Upper lobe of left lung (tissue), 6 donors: ENCODE measurements at regions not wholly inside any gene's neighbourhood (a gene's known extent, or its start where the extent isn't known, plus 50 kb on each side); places are given as distances from the start of the nearest gene placed in this dataset.

Source experiments
- ATAC-seq, 2 donors: fragments of 200-7000 bp; cut with Tn5 transposase; one replicate each; pipeline ENCODE4 v1.9.1; 2022; ENCODE audit warnings: mild to moderate bottlenecking in 2 of 2, moderate library complexity in 2 of 2; ENCODE audit not compliant: low FRiP score in 2 of 2
- DNase-seq, 2 donors: peaks; one replicate each; pipeline ENCODE4 v3.0.0-alpha.2; 2019 to 2020
- H3K27ac ChIP-seq, 4 donors: fragments of 200-600 bp; sonication (generic); one replicate each; pipeline ENCODE4 v1.5.1; 2016 to 2019
- H3K27me3 ChIP-seq, 4 donors: fragments of 200-600 bp; sonication (generic); one replicate each; pipeline ENCODE4 v1.5.1; 2017 to 2019
- H3K36me3 ChIP-seq, 4 donors: fragments of 200-600 bp; sonication (generic); one replicate each; pipeline ENCODE4 v1.5.1; 2016 to 2019
- H3K4me1 ChIP-seq, 4 donors: fragments of 200-600 bp; sonication (generic); one replicate each; pipeline ENCODE4 v1.5.1; 2018 to 2019
- H3K4me3 ChIP-seq, 4 donors: fragments of 200-600 bp; sonication (generic); one replicate each; pipeline ENCODE4 v1.5.1; 2017 to 2019; ENCODE audit warnings: mild to moderate bottlenecking in 2 of 4, moderate library complexity in 1 of 4
- H3K9me3 ChIP-seq, 4 donors: fragments of 200-600 bp; sonication (generic); one replicate each; pipeline ENCODE4 v1.5.1; 2018 to 2019
- EP300 ChIP-seq, 4 donors: sonication (generic); formaldehyde crosslinking; IDR thresholded peaks; one replicate each; pipeline ENCODE4 v1.5.1; 2017; ENCODE audit warnings: antibody characterized with exemption in 4 of 4, control low read depth in 2 of 4
- POLR2A ChIP-seq, 4 donors: fragments of 450-650 bp; IDR thresholded peaks; one replicate each; pipeline ENCODE4 v1.5.1; 2016 to 2017; ENCODE audit warnings: antibody characterized with exemption in 4 of 4, mild to moderate bottlenecking in 2 of 4
- POLR2AphosphoS5 ChIP-seq, 2 donors: sonication (generic); formaldehyde crosslinking; IDR thresholded peaks; one replicate each; pipeline ENCODE4 v1.5.1; 2017; ENCODE audit warnings: antibody characterized with exemption in 2 of 2
- WGBS, 2 donors: methylation state at CpG; one replicate each; pipeline ENCODE4 v1.1.5; 2017 to 2018; 5-methylcytosine and 5-hydroxymethylcytosine counted together
- TF ChIP-seq, protein P1 (sequence below), 6 experiments: fragments of 450-650 bp in 4 of 6; fragments of 200-600 bp in 2 of 6; sonication (generic) in 2 of 6; IDR thresholded peaks; one replicate each; pipeline ENCODE4 v1.5.1; 2016 to 2019; ENCODE audit warnings: antibody characterized with exemption in 6 of 6
- donor health status: DM: no; HTN: no; CAD: no; lungs with moderate emphysema.
- donor health status: DM: no; HTN: yes; CAD: no; lungs with severe emphysema.

DNA sequence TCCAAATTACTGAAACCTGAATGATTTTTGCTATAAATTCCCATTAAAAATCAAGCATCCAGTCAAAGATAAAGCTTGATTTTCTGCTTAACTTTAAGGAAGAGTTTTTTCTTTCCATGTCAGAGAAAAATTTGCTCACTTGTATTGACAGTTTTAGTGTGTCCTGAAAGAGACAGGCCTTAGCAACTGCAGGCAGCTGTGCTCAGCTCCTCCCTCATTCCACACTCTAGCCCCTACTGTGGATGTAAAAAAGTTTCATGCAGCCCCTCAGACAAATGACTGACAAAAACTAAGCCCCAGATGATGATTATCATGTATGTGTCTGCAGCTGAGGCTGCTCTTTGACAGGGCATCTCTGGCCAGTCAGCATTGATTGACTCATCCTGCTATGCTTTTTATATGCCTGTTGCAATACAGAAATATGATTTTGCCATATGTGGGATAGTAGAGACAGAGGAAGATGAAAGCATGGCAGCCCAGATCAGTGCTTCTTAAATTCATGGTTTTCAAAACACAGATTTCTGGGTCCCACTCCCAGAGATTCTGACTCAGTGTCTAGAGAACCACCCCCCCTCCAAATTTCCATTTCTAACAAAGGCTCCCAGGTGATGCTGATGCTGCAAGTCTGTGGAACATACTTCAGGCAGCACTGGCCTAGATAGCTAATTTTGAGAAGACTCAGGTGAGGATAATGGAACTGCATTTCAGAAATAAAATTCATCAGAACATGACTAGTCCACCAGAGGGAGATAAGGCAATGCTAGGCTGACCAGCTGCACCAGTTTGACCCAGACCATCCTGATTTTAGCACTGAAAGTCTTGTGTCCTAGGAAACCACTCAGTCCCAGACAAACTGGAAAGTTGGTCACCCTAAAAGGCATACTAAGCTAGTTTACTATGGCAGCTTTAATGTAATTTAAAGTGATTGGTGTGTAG, 298.7 kb upstream of the KCNN2 start:
- Histone ChIP-seq H3K36me3 (no peaks in the 10 kb centered on the region), H3K4me3 (no peak overlapping the region)
- TF ChIP-seq EP300 (IDR thresholded peaks at IDR 0.05) (no peak), POLR2A (IDR thresholded peaks at IDR 0.05) (no peak)

DNA sequence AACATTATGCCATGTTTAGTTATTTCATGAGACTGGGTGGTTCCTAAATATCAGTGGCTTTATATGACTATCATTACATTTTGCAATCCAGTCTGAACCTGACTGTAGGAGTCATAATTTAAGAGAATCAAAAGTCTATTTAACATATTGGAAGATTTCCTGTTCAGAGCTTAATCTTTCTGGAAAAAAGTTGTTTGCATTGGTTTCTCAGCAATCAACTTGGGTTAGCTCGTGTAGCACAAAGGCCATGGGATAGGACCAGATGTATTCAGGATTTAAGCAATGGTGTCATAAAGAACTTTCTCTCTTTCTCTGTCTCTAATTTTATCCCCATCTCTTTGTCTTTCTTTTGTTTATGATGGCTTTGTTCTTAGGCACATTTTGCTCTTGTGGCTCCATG, 296.0 kb upstream of the KCNN2 start:
- no peak for TF ChIP-seq EP300 (IDR thresholded peaks at IDR 0.05)
- TF ChIP-seq, protein P1, sequence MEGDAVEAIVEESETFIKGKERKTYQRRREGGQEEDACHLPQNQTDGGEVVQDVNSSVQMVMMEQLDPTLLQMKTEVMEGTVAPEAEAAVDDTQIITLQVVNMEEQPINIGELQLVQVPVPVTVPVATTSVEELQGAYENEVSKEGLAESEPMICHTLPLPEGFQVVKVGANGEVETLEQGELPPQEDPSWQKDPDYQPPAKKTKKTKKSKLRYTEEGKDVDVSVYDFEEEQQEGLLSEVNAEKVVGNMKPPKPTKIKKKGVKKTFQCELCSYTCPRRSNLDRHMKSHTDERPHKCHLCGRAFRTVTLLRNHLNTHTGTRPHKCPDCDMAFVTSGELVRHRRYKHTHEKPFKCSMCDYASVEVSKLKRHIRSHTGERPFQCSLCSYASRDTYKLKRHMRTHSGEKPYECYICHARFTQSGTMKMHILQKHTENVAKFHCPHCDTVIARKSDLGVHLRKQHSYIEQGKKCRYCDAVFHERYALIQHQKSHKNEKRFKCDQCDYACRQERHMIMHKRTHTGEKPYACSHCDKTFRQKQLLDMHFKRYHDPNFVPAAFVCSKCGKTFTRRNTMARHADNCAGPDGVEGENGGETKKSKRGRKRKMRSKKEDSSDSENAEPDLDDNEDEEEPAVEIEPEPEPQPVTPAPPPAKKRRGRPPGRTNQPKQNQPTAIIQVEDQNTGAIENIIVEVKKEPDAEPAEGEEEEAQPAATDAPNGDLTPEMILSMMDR (IDR thresholded peaks at IDR 0.05) = no peak
- TF ChIP-seq POLR2A (IDR thresholded peaks at IDR 0.05) = no peak
- no peak for TF ChIP-seq POLR2AphosphoS5 (IDR thresholded peaks at IDR 0.05)
- no peak overlapping the region for H3K27ac ChIP-seq
- no peak for ATAC-seq
- no peaks in the 10 kb centered on the region for H3K36me3 ChIP-seq
- no peaks in the 10 kb centered on the region for H3K4me1 ChIP-seq
- WGBS, 2 donors = 64 to 70% methylated on average over 1 of the region's 1 CpG
- no peak for DNase-seq
- no peaks in the 10 kb centered on the region for H3K9me3 ChIP-seq
- H3K27me3 ChIP-seq = no peaks in the 10 kb centered on the region
- H3K4me3 ChIP-seq = no peak overlapping the region

More for the DNA sequence above, 298.7 kb upstream of the KCNN2 start:
- DNase-seq = no peak
- Histone ChIP-seq H3K4me1 (no peaks in the 10 kb centered on the region), H3K27me3 (no peaks in the 10 kb centered on the region), H3K27ac (no peak overlapping the region), H3K9me3 (no peaks in the 10 kb centered on the region)
- no peak for ATAC-seq

DNA sequence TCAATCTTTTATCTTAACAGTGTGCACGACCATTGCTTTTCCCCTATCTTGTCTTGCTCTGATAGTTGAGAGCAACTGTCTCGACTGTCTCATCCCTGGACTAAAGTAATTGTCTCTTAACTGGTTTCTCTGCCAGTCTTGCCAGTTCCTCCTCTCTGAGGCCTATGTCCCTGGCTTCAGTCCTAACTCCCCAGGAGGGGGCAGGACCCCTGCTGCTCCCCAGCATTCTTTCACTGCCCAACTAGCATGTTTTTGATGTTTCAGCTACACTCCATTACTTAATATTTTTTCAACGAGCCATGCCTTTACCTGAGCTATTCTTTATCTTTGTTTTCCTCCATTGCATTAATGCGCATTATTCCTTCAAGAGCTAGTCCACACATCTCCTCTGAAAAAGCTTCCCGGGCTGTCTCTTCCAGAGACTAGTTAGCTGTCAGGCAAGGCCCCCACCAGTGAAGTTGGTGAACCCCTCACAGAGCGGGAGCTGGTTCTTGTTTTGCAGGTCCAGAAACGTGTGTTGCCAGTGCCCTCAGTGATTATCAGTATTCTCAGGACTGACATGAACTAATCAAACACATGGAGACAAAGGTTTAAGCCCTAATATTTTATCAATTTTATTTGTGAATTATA, 291.7 kb upstream of the KCNN2 start:
- TF ChIP-seq EP300 (IDR thresholded peaks at IDR 0.05) (no peak), POLR2AphosphoS5 (IDR thresholded peaks at IDR 0.05) (no peak), POLR2A (IDR thresholded peaks at IDR 0.05) (no peak)
- TF ChIP-seq, protein P1 (IDR thresholded peaks at IDR 0.05) = no peak
- H3K36me3 ChIP-seq = no peaks in the 10 kb centered on the region
- 78 to 79% methylated on average over 7 of the region's 7 CpGs for WGBS, 2 donors

DNA sequence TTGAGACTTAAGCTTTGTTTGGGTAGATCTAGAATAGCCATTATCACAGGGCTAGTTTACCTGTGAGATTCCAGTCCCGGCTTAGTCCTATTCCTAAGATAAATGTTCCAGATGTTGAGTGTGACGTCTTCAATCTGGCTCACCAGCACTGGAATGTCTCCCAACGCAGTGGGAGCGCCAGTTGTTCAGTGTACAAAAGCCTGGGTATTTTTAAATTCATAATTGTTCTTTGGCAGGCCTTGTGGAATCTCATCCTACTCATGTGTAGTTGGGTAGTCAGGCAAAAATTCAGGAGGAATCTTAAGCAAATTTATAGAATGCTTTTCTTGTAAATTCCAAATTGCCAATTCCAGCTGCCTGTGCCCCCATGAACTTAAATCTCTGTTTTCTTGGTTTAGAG, 272.6 kb upstream of the KCNN2 start:
- Histone ChIP-seq H3K9me3 (peaks cover 0 to 8% (median 7%) of the 10 kb centered on the region in 4 donors), H3K36me3 (no peaks in the 10 kb centered on the region), H3K27ac (no peak overlapping the region), H3K4me1 (no peaks in the 10 kb centered on the region), H3K4me3 (no peak overlapping the region), H3K27me3 (no peaks in the 10 kb centered on the region)
- no peak for ATAC-seq
- WGBS, 2 donors = 61 to 81% methylated on average over 4 of the region's 4 CpGs
- no peak for TF ChIP-seq EP300 (IDR thresholded peaks at IDR 0.05)
- DNase-seq = no peak

More for the DNA sequence above, 291.7 kb upstream of the KCNN2 start:
- Histone ChIP-seq H3K27ac (no peak overlapping the region), H3K4me1 (no peaks in the 10 kb centered on the region), H3K4me3 (no peak overlapping the region), H3K9me3 (no peaks in the 10 kb centered on the region), H3K27me3 (no peaks in the 10 kb centered on the region)
- ATAC-seq = no peak
- DNase-seq = no peak

DNA sequence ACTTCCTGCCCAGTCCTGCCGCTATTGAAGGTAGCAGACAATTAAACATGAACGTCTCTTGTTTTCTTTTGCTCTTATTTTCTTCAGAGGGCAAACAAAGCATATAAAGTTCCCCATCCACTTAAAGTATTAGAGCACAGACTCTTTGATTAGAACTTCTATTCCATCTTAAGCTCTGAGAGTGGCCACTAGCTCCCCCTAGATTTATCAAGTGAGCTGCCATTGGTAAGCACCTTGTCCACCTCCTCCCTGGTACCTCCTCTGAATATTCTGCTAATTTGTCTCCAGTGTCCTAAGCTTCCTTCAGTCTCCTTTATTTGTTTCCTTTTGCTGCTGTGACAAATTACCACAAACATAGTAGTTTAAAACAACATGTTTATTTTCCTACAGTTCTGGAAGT, 264.3 kb upstream of the KCNN2 start:
- Histone ChIP-seq H3K4me1 (no peaks in the 10 kb centered on the region), H3K4me3 (no peak overlapping the region), H3K9me3 (peaks cover 0 to 2% (median 2%) of the 10 kb centered on the region in 4 donors), H3K27ac (no peak overlapping the region), H3K27me3 (no peaks in the 10 kb centered on the region), H3K36me3 (no peaks in the 10 kb centered on the region)
- DNase-seq = no peak
- TF ChIP-seq EP300 (IDR thresholded peaks at IDR 0.05) = no peak
- TF ChIP-seq, protein P1 (IDR thresholded peaks at IDR 0.05) = no peak
- no peak for TF ChIP-seq POLR2AphosphoS5 (IDR thresholded peaks at IDR 0.05)
- TF ChIP-seq POLR2A (IDR thresholded peaks at IDR 0.05) = no peak
- ATAC-seq = no peak
- WGBS, 2 donors = 32 to 39% methylated on average over 2 of the region's 2 CpGs
